ENCODE measurements at regions not wholly inside any gene's neighbourhood (a gene's known extent, or its start where the extent isn't known, plus 50 kb on each side); places are given as distances from the start of the nearest gene placed in this dataset.
A peak's percentile ranks its signal among the peaks of the same experiment; 100 is the strongest.

DNA sequence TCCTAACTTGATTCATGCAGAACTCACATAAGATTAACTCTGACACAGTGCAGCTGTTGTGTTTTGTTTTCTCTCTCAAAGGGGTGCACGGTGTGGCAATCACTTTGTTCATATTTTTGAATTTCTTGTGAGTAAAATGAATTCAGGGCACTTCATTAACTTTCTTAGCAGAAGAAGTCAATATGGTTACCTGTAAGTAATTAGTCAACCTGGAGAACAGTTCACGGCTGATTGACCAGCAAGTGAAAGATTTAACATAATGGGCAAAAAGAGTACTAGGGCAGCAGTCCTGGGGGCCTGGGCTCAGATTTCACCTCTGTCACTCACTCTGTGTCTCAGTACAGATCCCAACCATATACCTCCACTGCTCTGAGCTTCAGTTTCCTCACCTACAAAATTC lies 102.4 kb upstream of the SPTLC3 start:
- H3K27ac ChIP-seq (ENCODE audit: low read length) = no peak overlapping the region
- no peak overlapping the region for H3K4me3 ChIP-seq (ENCODE audit: low read length)
- no peaks in the 10 kb centered on the region for H3K36me3 ChIP-seq (ENCODE audit: control insufficient read depth, insufficient read depth, low read length)
- H3K4me1 ChIP-seq (ENCODE audit: control insufficient read depth, insufficient read depth, low read length) = no peaks in the 10 kb centered on the region
- H3K9me3 ChIP-seq (ENCODE audit: control insufficient read depth, insufficient read depth, low read length) = no peaks in the 10 kb centered on the region
- no peak for DNase-seq (ENCODE audit: low read depth, low spot score)
- no peaks in the 10 kb centered on the region for H3K27me3 ChIP-seq (ENCODE audit: control insufficient read depth, insufficient read depth, low read length)
- WGBS (ENCODE audit: insufficient coverage, insufficient read length) = no CpG with 5 or more reads among the region's 2 CpGs

DNA sequence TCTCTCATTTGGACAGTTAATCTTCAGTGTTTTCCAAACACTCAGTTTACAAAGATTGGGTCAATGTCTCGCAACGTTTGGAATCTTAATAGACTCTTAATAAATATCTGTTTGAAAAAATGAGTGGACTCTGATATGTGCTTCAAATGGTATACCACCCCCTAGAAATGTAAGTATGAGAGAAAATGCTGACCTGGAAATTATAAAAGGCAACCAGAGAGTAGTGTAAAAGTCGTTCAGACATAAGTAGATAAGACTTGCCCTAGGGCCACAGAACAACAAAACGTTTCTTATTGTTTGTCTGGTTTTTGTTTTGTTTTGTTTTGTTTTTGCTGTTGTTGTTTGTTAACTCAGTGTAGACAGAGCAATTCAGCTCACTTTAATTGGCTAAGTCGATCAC lies 97.4 kb upstream of the SPTLC3 start:
- Histone ChIP-seq H3K27me3 (ENCODE audit: control insufficient read depth, insufficient read depth, low read length) (no peaks in the 10 kb centered on the region), H3K4me1 (ENCODE audit: control insufficient read depth, insufficient read depth, low read length) (no peaks in the 10 kb centered on the region), H3K36me3 (ENCODE audit: control insufficient read depth, insufficient read depth, low read length) (no peaks in the 10 kb centered on the region), H3K9me3 (ENCODE audit: control insufficient read depth, insufficient read depth, low read length) (no peaks in the 10 kb centered on the region), H3K27ac (ENCODE audit: low read length) (no peak overlapping the region), H3K4me3 (ENCODE audit: low read length) (no peak overlapping the region)
- no peak for DNase-seq (ENCODE audit: low read depth, low spot score)
- no CpG with 5 or more reads among the region's 5 CpGs for WGBS (ENCODE audit: insufficient coverage, insufficient read length)

- DNase-seq (ENCODE audit: low read depth, low spot score) = no peak
- Histone ChIP-seq H3K27ac (ENCODE audit: low read length) (no peak overlapping the region), H3K9me3 (ENCODE audit: control insufficient read depth, insufficient read depth, low read length) (no peaks in the 10 kb centered on the region), H3K4me1 (ENCODE audit: control insufficient read depth, insufficient read depth, low read length) (no peaks in the 10 kb centered on the region), H3K4me3 (ENCODE audit: low read length) (no peak overlapping the region), H3K27me3 (ENCODE audit: control insufficient read depth, insufficient read depth, low read length) (no peaks in the 10 kb centered on the region), H3K36me3 (ENCODE audit: control insufficient read depth, insufficient read depth, low read length) (no peaks in the 10 kb centered on the region)
- no CpG with 5 or more reads among the region's 2 CpGs for WGBS (ENCODE audit: insufficient coverage, insufficient read length)
Observed at GRCh38 chr20:12913781-12914443, 94.9 kb upstream of the SPTLC3 start.

GRCh38 chr20:12914804-12915203 lies 94.0 kb upstream of the SPTLC3 start:
- Histone ChIP-seq H3K4me3 (ENCODE audit: low read length) (no peak overlapping the region), H3K36me3 (ENCODE audit: control insufficient read depth, insufficient read depth, low read length) (no peaks in the 10 kb centered on the region), H3K27ac (ENCODE audit: low read length) (no peak overlapping the region), H3K9me3 (ENCODE audit: control insufficient read depth, insufficient read depth, low read length) (no peaks in the 10 kb centered on the region), H3K4me1 (ENCODE audit: control insufficient read depth, insufficient read depth, low read length) (no peaks in the 10 kb centered on the region), H3K27me3 (ENCODE audit: control insufficient read depth, insufficient read depth, low read length) (no peaks in the 10 kb centered on the region)
- DNase-seq (ENCODE audit: low read depth, low spot score) = no peak
- no CpG with 5 or more reads among the region's 4 CpGs for WGBS (ENCODE audit: insufficient coverage, insufficient read length)

DNA sequence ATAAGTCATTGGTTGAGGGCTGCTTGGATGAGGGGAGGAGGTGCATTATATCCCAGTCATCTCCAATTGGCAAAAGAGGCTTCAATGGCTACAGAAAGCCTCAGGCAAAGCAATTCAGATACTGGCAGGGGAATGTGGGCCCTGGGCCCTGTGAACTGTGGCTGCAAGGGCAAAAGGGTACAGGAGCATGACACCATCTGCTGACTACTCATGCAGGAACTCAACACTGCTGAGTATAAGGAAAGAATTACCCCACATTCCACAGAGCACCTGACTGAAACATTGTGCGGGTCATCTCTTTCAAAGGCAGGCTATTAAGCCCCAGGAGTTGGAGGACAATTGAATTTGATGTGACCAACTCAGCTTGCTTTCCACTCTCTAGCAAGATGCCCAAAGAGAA lies 92.1 kb upstream of the SPTLC3 start:
- no peak for DNase-seq (ENCODE audit: low read depth, low spot score)
- no CpG with 5 or more reads among the region's 1 CpG for WGBS (ENCODE audit: insufficient coverage, insufficient read length)
- Histone ChIP-seq H3K9me3 (ENCODE audit: control insufficient read depth, insufficient read depth, low read length) (no peaks in the 10 kb centered on the region), H3K36me3 (ENCODE audit: control insufficient read depth, insufficient read depth, low read length) (no peaks in the 10 kb centered on the region), H3K4me3 (ENCODE audit: low read length) (no peak overlapping the region), H3K4me1 (ENCODE audit: control insufficient read depth, insufficient read depth, low read length) (no peaks in the 10 kb centered on the region), H3K27me3 (ENCODE audit: control insufficient read depth, insufficient read depth, low read length) (no peaks in the 10 kb centered on the region), H3K27ac (ENCODE audit: low read length) (no peak overlapping the region)

GRCh38 chr20:12924126-12924525 lies 84.6 kb upstream of the SPTLC3 start:
- no peaks in the 10 kb centered on the region for H3K27me3 ChIP-seq (ENCODE audit: control insufficient read depth, insufficient read depth, low read length)
- no CpG with 5 or more reads among the region's 2 CpGs for WGBS (ENCODE audit: insufficient coverage, insufficient read length)
- DNase-seq (ENCODE audit: low read depth, low spot score) = no peak
- peaks cover 4% of the 10 kb centered on the region for H3K4me1 ChIP-seq (ENCODE audit: control insufficient read depth, insufficient read depth, low read length)
- no peaks in the 10 kb centered on the region for H3K9me3 ChIP-seq (ENCODE audit: control insufficient read depth, insufficient read depth, low read length)
- no peak overlapping the region for H3K4me3 ChIP-seq (ENCODE audit: low read length)
- no peaks in the 10 kb centered on the region for H3K36me3 ChIP-seq (ENCODE audit: control insufficient read depth, insufficient read depth, low read length)
- H3K27ac ChIP-seq (ENCODE audit: low read length) = no peak overlapping the region

DNA sequence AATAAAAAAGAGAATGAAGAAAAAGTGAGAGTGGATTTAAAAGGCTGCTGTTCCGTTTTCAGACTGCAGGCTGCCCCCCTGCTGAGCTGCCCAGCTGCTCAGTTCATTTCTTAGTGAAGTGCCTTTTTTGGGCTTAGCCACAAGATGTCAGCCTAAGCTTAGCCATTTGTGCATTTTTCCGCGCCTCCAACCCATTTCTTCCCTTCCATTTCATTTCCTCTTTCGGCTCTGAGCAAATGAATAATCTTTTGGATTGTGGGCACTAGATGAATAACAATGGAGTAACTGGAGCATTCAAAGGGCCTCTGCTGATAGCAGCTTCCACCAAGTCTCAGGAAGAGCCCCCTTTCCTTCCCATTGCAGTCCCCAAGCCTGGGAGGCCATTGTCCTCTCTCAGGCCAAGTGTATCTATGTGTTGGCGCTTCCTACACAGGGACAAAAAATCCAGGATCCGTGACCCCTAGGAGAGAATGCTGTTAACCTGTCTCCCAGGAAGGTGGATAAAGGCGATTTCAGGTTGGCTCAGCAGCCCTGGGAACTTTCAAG lies 83.5 kb upstream of the SPTLC3 start:
- no peaks in the 10 kb centered on the region for H3K36me3 ChIP-seq (ENCODE audit: control insufficient read depth, insufficient read depth, low read length)
- no peak overlapping the region for H3K27ac ChIP-seq (ENCODE audit: low read length)
- WGBS (ENCODE audit: insufficient coverage, insufficient read length) = no CpG with 5 or more reads among the region's 7 CpGs
- H3K27me3 ChIP-seq (ENCODE audit: control insufficient read depth, insufficient read depth, low read length) = no peaks in the 10 kb centered on the region
- H3K9me3 ChIP-seq (ENCODE audit: control insufficient read depth, insufficient read depth, low read length) = no peaks in the 10 kb centered on the region
- H3K4me1 ChIP-seq (ENCODE audit: control insufficient read depth, insufficient read depth, low read length) = peaks cover 4% of the 10 kb centered on the region
- no peak overlapping the region for H3K4me3 ChIP-seq (ENCODE audit: low read length)
- peak; percentile 52 for DNase-seq (ENCODE audit: low read depth, low spot score)

DNA sequence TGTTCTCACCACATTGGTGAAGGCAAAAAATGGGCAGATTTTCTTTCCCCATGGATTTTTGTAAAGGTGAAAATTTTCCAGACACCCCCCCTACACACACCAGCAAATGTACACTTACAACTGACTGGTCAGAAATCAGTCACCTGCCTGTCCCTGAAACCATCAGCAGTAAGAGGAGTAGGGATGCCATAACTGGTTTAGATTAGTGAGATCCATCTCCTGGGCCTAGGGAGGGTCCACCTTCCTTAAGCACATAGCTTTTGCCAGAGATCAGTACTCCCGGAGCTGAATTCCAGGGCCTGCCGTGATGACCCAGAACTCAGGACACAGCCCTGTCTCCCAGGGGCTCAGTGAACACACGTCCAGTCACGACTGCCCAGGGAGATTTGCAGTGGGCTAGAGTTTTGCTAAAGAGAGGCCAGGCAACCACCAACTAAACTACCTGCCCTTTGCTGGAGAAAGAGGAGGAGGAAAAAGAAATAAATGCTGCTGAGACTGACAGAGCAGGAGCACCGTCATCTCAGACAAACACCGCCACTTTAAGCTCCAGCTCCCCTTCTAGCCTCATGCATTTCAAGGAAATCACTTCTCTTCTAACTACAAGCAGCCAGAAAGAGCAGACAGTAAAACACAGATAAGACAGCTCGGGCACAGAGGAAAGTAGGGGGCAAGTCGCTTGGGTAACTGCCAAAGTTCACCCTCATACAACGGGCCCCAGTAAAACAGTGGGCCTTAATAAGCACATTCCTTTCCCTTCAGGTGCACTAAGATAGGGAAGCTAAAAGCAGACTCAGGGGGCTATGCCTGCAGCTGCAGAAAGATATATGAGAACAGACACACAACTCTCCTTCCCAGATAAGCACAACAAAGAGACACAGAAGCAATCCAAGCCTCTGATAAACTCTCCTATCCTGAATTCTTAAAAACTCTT lies 82.6 kb upstream of the SPTLC3 start:
- no peaks in the 10 kb centered on the region for H3K9me3 ChIP-seq (ENCODE audit: control insufficient read depth, insufficient read depth, low read length)
- H3K27ac ChIP-seq (ENCODE audit: low read length) = no peak overlapping the region
- H3K4me1 ChIP-seq (ENCODE audit: control insufficient read depth, insufficient read depth, low read length) = peaks cover 4% of the 10 kb centered on the region
- no peaks in the 10 kb centered on the region for H3K27me3 ChIP-seq (ENCODE audit: control insufficient read depth, insufficient read depth, low read length)
- no peaks in the 10 kb centered on the region for H3K36me3 ChIP-seq (ENCODE audit: control insufficient read depth, insufficient read depth, low read length)
- no CpG with 5 or more reads among the region's 9 CpGs for WGBS (ENCODE audit: insufficient coverage, insufficient read length)
- no peak for DNase-seq (ENCODE audit: low read depth, low spot score)
- H3K4me3 ChIP-seq (ENCODE audit: low read length) = no peak overlapping the region

GRCh38 chr20:12927489-12927888 lies 81.3 kb upstream of the SPTLC3 start:
- DNase-seq (ENCODE audit: low read depth, low spot score) = no peak
- Histone ChIP-seq H3K4me3 (ENCODE audit: low read length) (no peak overlapping the region), H3K27me3 (ENCODE audit: control insufficient read depth, insufficient read depth, low read length) (no peaks in the 10 kb centered on the region), H3K27ac (ENCODE audit: low read length) (no peak overlapping the region), H3K4me1 (ENCODE audit: control insufficient read depth, insufficient read depth, low read length) (peaks cover 4% of the 10 kb centered on the region), H3K36me3 (ENCODE audit: control insufficient read depth, insufficient read depth, low read length) (no peaks in the 10 kb centered on the region), H3K9me3 (ENCODE audit: control insufficient read depth, insufficient read depth, low read length) (no peaks in the 10 kb centered on the region)
- no CpG with 5 or more reads among the region's 5 CpGs for WGBS (ENCODE audit: insufficient coverage, insufficient read length)

DNA sequence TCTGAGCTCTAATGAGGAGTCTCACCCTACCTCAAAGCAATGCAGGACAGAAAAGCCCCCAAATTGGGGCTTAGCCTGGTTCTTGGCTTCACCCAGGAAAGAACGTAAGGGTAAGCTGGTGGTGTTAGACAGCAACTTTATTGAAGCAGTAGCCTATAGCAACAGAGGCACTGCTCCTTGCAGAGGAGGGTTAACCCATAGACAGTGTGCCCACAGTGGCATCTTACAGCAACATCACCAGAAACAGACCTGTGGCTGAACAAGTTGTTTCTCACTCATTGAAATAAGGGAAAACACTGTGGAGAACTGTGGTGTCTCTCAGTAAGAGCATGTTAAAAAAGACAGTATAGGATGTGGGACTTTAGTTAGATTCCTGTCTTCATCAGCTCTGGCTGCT lies 80.4 kb upstream of the SPTLC3 start:
- Histone ChIP-seq H3K9me3 (ENCODE audit: control insufficient read depth, insufficient read depth, low read length) (no peaks in the 10 kb centered on the region), H3K27me3 (ENCODE audit: control insufficient read depth, insufficient read depth, low read length) (no peaks in the 10 kb centered on the region; the same call in 1 of the 2 replicates), H3K4me3 (ENCODE audit: low read length) (no peak overlapping the region), H3K4me1 (ENCODE audit: control insufficient read depth, insufficient read depth, low read length) (peaks cover 4% of the 10 kb centered on the region), H3K27ac (ENCODE audit: low read length) (no peak overlapping the region), H3K36me3 (ENCODE audit: control insufficient read depth, insufficient read depth, low read length) (no peaks in the 10 kb centered on the region)
- DNase-seq (ENCODE audit: low read depth, low spot score) = no peak
- no CpG with 5 or more reads among the region's 1 CpG for WGBS (ENCODE audit: insufficient coverage, insufficient read length)
